Stimulated activated CD4-positive, alpha-beta T cell treated with anti-CD3 and anti-CD28 coated beads, Interleukin-15, amount 100 ng/mL, for 48 hours (primary cell): ENCODE measurements at regions not wholly inside any gene's neighbourhood (a gene's known extent, or its start where the extent isn't known, plus 50 kb on each side); places are given as distances from the start of the nearest gene placed in this dataset.

ENCODE experiments used
- DNase-seq, 2 donors: peaks; one replicate each; pipeline ENCODE4 v3.0.0-alpha.2; 2020; ENCODE audit warnings: low read depth in 2 of 2

DNA sequence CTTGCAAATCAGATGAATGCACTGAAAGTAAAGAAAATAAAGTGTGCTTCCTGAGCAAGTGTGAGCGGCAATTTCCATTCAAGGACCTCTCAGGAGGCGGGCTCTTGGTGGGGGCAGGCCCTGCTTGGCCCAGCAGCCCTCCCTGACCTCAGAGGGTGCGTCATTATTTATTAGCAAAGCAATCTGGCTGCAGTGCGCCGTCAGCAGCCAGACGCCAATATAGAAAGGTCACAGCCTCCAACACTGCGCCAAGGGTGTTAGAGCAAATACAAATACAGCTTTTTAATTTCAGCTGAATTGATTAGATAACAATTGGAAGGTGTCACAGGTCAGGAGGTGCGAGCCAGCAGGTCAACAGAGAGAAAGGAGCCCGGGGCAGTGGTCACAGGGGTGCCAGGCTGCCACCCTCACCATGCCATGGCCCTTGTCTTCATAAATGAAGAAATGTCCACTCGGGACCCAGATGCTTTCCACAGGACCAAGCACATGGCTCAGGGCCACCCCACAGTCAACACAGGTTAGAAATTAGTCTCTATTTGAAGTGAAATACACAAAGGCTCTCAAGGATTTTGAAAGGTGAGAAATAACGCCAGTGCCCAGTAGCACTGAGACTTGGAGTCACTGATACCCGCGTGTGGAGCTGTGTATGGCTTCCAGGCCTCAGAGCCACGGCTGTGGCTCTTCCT is 309.8 kb downstream of the IRX2 start:
- DNase-seq, result no peak

DNA sequence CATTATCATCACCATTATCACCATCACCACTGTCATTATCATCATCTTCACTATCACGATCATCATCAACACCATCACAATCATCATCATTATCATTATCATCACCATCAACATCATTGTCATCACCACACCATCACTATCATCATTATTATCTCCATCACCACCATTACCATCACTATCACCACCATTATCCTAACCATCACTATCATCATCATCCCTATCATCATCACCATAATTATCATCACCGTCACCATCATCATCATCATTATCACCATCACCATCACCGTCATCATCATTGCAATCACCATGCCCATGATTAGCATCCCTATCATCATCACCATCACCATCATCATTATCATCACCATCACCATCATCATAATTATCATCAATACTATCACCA is 311.9 kb downstream of the IRX2 start:
- DNase-seq, result no peak

DNA sequence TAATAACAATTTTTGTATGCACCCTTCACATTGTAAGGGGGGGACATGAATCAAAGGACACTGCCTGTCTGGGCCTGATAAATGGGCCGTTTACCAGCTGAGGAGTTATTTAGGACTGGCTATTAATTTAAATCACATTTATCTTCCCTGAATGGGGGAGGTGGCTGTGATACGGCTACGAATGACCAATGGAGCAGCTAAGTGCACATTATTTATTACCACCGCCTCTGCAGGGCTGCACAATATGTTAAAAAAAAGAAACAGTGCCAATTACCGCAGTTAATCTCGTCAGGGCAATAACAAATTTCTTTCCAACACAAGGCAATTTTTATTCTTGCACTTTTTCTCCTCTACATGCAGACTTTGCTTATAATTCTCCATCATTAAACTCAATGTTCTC is 318.4 kb downstream of the IRX2 start:
- no peak for DNase-seq

DNA sequence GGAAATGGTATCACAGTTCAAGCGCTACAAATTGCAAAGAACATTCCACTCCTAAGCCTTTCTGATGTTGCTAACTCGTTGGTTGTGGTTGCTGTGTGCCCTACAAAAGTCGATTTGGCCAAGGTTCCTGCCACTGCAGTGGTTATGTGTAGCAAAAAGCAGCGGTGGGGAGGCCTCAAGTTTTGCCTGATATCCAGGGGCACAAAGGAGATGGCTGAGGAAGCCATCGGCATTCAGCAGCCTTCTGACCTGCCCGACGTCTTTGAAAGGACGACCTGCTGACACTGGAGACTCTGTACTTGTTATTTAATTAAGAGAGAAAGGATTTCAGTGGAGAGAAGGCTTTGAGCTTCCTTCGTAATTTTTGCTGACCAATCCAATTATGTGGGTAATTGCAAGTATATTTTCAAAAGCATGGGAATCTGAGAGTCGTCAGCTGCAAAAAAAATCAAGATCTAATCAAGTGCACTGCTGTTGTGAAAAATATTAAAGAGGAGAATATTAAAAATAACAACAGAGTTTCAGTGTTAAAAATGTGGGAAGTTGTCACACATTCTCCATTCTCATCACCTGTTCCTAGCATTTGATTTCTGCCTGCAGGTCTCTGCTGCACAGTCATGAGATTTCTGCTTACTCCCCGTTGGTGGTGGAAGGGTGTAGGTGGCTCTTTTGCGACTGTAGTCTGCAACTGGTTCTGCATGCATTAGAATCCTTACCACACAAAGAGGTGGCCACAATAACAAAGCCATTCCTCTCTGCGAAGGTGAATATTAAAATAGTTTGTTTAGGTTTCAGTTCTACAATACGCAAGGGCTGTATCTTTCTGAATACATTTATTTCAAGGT is 319.2 kb downstream of the IRX2 start:
- no peak for DNase-seq

DNA sequence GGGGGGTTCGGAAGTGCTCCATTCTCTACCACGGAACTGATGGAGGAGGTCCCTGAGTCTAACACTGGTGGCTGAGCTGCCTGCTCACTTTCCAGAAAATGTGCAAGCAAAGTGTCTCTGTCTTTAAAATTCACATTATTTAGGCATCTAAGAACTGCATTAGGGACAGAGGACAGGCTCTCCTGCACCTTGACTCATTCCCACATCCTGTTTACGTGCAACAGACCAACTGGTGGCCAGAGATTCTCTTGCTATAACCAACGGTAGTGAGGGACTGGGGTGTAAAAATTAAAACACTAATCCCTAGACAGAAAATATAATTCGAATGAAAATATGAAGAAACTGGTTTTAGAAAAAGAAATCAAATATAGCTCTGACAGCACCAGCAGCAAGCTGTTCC is 320.9 kb downstream of the IRX2 start:
- no peak for DNase-seq

DNA sequence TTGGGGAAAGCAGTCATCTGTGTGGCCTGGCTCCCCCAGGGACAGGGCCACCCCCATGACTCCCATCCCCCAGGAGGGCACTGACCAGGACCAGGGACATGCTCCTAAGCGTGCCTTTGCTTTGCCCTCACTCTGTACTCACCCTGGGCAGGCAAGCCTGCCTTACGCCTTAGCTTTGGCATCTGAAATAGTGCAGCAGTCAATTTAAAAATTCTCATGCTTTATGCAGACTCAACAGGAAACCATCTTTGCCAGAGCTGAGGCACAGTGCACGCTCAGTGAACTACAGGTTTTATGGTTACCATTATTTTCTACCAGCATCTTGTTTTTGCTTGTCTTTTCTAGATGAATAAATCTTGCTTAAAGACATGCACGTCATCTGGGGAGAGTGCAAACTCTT is 323.5 kb downstream of the IRX2 start:
- no peak for DNase-seq

DNA sequence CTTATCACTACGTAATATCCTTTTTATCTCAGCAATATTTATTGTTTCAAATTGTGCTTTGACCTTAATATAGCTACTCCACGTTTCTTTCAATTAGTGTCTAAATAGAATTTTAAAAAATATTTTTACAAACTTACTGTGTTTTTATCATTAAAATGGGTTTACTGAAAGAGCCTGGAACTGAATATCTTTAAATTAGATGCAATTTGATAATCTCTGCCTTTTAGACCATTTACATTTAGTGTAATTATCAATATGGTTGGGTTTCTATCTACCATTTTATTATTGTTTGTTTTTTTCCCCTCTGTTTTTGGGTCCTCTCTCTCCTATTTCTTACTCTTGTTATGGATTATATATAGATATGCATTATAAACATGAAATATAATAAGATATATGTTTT is 327.8 kb downstream of the IRX2 start:
- no peak for DNase-seq

DNA sequence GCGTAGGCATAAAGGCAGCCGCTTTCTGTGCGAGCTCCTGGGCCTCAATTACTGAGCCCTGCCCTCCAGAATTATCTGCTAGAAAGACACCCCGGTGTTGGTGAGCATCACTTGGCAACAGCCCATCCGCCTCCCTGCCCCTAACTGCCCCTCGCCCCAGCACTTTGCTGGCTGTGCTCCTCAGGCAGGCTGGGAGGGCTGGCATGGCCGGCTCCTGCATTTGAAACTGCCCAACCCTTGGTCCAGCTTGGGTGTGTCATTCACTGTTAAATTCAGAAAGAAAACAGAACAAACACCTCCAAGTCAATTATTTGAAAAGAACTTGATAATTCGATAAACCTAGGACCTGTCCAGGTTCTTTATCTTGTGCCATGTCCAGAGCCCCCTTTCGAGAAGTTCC is 334.2 kb downstream of the IRX2 start:
- no peak for DNase-seq

DNA sequence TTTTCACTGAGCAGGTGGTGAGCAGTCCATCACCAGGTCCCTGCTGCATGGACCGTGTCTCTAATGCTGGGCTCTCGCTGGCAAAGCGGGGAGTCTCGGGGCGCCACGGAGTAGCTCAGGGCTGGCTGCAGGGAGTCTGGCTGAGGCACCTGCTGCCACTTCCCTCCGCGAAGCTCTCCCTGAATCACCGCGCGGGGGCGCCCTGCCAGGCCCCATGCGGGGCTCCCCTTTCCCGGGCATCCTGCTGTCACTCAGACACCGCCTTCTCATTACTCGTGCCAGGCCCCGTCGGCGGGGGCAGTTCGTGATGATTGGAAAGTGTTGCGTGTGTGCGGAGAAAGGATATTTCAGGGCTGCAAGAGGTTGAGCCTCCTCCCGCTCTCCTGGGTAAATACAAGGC is 335.8 kb downstream of the IRX2 start:
- DNase-seq, result no peak

DNA sequence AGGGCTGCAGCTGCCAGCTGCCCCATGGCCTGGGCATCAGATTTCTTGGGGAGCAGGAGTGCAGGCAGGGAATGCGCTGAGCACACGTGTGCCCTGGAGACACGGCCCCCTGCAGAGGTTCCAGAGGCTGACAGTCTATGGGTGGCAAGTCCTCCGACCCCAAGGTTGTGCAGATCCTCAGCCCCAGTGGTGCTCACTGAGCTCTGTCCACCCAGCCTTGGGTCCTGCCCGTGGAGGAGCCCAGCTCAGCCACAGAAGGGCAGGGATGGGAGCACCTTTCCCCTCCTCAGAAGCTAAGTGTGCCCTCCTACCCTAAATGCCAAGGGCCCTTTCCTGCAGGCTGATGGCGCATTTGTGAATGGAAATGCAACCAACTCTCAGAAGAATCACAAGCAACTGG is 341.0 kb downstream of the IRX2 start:
- DNase-seq, result no peak

DNA sequence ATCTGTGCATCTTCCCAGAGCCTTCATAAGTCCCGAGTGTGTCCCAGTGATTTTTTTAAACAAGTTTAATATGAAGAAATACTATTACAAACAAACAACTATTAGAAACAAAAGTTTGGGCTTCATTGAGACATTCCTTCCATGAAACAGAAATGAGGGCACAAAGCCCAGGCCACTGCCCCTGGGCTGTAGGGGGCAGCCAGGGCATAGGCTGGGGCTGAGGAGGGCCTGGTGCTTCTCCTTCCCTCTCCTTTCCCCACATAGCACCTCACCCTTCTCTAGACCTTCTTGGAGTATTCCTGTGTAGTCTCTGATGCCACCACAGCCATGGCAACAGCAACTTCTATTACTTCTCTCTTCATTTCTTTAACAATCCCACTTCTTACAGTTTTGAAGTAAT is 348.2 kb downstream of the IRX2 start:
- DNase-seq, result no peak

DNA sequence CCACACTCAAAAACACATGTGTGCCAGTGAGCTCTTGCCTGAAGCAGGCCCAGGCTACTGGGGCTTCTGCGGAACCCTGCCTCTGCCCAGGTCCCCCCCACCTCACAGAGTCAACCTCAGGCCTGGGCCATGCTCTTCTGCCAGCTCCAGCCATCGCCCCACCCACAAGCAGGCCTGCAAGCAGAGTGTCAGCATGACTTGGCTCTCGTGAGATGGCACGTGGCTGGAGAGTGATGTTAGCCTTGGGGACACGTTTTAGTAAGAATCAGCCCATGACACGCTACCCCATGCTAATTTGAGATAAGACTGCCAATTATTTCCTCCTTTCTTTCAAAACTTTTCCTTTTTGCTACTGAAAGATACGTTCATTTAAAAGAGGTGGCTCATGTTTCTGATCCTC is 351.7 kb downstream of the IRX2 start:
- DNase-seq, result no peak

DNA sequence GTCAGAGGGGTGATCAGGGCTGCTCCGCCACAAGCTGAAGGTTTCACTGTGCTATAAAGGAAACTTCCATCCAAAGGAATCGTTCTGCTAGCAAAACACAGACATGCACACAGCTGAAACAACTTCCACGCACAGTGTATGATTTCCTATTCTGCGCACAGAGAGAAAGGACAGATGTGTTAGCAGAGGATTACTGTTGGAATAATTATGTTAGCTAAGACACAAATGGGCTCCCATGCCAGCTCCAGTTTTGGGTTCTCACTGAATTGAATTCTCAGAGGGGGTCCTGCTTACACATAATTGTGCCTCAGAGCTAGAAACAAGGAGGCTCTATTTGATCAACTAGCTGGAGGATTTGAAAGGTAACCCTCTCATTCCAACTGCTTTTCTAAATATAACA is 352.4 kb downstream of the IRX2 start:
- DNase-seq, result no peak

DNA sequence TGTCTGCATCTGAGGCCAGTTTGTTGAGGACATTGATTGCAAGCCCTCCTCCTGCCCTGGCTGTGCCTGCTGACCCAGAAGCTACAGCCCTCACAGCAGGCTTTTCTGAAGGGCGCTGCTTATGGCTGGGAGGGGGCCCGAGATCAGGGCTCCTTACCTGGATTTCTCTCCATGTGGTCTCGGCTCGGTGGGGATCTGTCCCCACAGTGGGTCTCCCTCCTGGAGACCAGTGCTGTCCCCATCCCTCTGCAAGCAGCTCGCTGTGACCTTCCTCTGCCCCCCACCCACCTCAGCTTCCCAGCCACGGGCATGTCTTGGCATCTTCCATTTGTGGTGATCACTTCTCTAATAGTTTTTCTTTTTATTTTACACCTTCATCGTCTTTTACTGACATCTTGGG is 357.9 kb downstream of the IRX2 start:
- DNase-seq, result no peak

DNA sequence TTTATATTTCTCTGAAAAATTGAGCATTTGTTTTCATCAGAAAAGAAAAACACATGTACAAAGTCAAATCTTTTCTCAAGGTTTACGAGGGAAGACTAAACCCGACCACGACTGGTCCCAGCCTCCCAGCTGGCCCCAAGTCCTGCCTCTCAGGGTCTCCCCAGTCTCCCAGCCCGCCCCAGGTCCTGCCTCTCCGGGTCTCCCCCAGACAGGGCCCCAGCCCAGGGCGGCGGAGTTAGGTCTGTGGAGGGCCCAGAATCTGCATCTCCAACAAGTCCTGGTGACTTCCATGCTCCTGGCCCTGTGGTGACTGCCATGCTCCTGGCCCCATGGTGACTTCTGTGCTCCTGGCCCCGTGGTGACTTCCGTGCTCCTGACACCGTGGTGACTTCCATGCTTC is 359.9 kb downstream of the IRX2 start:
- DNase-seq, result no peak

DNA sequence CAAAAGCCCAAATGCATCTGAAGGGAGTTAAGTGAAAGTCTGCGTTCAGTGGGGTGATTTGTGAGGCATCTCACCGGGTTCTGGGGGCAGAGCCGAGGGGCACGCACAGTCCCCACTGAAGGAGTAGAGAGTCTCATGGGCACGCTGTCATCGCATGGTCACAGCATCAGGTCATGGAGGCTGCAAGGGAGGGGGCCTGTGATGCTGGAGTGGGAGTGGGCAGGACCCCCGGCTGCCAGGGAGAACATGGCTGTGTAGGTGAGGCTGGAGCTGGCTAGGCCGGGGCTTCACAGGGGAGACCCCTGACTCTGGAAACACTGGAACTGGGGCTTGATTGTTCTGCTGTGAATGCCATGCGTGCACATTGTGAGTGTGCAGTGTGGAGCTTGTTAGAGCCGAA is 360.5 kb downstream of the IRX2 start:
- no peak for DNase-seq

DNA sequence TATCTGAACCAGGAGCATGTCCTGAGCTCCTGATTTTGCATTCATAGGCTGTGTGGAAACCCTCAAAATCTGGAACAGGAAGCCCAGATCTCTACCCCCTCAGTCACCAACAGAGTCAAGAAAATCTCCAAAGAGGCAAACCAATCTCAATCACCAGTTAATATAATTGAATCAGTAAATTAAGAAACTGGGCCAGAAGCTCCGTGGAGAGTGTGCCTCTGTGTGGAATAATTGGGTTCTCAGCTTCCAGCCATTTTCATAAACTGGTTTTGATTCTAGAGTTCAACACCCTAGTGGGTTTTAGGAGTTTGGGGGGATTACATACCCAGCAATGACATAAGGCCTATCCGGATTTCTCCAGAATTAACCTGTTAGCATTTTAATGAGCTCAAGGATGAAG is 362.9 kb downstream of the IRX2 start:
- no peak for DNase-seq

DNA sequence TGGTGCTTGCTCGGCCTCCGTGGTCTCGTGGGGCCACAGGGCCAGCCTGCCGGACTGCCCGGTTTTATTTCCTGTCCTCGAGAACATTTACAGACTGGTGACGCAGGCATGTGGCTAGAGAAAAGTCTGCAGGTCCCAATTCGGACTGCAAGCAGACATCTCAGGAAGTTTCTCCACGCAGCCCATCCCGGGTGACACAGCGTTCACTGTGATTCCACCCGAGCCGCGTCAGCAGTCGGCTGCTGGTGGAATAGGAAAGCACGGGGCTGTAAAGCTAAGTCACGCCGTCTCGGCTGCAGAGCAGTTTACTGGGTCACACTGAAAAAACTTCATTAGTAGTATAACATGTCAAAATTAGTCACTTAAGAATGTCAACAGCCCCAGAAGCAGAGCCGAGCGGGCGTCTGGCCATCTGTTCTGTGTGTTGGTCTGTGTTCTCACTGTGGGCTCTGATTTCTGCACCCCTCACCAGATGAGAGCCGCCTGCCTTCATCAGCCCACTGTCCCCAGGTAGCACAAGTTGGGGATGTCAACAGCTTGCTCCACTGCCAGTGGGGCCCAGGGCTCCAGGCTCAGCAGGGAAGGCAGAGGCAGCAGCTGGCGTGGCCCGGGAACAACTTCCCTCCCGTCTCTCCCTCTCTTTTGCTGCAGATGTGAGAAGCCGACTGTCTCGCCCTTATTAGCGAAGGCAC is 363.7 kb downstream of the IRX2 start:
- no peak for DNase-seq

DNA sequence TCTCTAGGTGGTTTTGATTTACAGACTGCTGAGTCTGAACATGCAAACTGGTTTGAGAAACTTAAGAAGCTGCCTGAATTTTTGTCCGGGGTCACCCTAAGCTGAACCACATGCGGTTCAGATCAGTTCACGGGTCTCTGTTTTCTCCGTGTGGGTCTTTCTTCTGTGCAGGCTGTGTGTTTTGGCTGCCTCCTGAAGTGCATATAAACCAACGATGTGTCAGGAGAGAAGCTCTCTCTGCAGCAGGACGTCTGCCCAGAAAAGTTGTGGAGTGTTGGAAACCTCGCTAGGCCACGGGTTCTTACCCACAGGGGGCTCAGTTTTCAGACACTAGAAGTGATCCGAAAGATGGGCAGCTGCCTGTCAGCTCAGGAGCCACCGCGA is 364.2 kb downstream of the IRX2 start:
- no peak for DNase-seq

DNA sequence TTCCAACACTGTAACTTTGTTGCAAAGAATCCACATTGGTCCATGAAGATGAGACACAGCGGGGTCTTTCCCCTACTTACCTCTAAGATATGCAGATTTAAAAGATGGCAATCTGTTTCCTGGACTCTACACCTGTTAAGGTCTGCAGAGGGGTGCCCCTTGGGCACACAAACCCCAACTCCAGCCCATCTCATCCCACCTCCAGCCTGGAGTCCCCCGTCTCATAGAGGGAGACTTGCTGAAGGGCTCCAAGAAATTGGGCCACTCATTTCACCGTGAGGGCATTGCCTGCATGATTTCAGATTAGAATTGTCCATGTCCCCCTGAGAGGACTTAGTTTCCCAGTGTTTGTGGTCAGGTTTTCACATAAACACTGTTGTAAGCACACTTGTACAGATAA is 365.7 kb downstream of the IRX2 start:
- no peak for DNase-seq

DNA sequence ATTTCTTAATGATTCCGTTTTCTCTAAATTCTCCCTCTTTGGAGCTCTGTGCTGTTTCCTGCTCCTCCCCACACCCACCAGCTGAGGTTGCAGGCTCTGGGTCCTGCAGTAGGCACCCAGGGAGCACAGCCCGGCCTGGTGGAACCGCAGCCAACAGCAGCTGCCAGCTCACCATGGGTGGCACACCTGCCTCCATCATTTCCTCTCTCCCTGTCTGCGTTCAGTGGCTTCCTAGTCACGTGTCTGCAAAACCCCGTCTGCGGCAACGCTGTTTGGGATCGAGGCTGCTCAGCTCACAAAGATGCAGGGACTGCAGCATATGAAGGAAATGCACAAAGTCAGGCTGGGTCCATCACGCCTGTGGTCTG is 367.8 kb downstream of the IRX2 start:
- DNase-seq, result no peak

DNA sequence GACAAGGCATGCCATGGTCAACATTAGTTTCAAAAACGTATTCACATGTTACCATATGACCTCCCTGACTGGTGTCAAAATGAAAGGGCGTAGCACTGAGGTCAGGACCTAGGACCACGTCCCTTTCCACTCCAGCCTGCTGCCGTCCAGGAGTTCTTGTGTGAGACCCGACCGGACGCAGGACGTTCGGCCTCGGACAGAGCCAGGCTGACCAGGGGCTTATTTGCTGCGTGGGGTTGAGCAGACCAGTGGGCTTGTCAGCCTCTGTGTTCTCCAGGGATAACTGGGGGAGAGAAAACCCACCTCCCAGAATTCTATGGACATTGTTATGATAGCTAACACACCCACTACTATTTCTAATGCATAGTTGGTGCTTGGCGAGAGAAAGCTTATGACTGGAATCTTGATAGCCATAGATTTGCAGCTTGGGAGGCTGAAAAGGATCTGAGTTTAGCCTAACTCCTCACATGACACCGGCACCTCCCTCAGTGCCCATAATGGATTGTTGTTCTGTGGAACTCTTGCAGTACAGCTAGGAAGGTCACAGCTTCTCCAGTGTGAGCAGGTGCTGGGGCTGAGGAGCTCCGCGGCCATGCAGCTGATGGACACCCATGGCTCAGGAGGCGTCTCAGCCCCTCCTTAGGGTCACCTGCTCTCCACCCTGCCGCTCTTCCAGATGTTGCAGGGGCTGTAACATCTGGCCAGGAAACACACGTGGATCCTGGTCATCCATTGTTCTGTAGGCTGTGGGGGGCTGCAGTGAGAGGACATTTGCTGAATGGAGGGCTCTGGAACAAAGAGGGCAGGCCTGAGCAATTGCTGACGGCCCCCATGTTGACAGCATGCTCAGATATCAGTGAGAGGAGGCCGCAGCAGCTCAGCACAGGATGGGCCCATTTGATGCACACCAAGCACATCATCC is 368.4 kb downstream of the IRX2 start:
- DNase-seq, result no peak
